ENCODE measurements at regions not wholly inside any gene's neighbourhood (a gene's known extent, or its start where the extent isn't known, plus 50 kb on each side); places are given as distances from the start of the nearest gene placed in this dataset.
A peak's percentile ranks its signal among the peaks of the same experiment; 100 is the strongest.

- ATAC-seq (ENCODE audit: insufficient number of reproducible peaks, low FRiP score, low read depth) = no peak
- no peak overlapping the region for H3K4me3 ChIP-seq
- no peaks in the 10 kb centered on the region for H3K27me3 ChIP-seq (replicated peaks; ENCODE audit: insufficient read depth)
- no peak for DNase-seq (ENCODE audit: low spot score)
- H3K4me1 ChIP-seq (ENCODE audit: control insufficient read depth in 1 of 2, low read depth in 2 of 2) = no peaks in the 10 kb centered on the region
- H3K36me3 ChIP-seq = no peaks in the 10 kb centered on the region
- TF ChIP-seq CTCF (IDR thresholded peaks at IDR 0.05) = no peak
- peaks cover 19% of the 10 kb centered on the region for H3K9me3 ChIP-seq
- no peak overlapping the region for H3K27ac ChIP-seq
These were observed 894.5 kb upstream of the ALCAM start for GRCh38 chr3:104472221-104472620.

GRCh38 chr3:104474011-104474410, 892.7 kb upstream of the ALCAM start:
- no peak for TF ChIP-seq CTCF (IDR thresholded peaks at IDR 0.05)
- DNase-seq (ENCODE audit: low spot score) = no peak
- H3K9me3 ChIP-seq = peaks cover 19% of the 10 kb centered on the region

GRCh38 chr3:104503022-104503421, 863.7 kb upstream of the ALCAM start:
- DNase-seq (ENCODE audit: low spot score) = no peak
- Histone ChIP-seq H3K27me3 (replicated peaks; ENCODE audit: insufficient read depth) (no peaks in the 10 kb centered on the region), H3K4me3 (no peak overlapping the region), H3K4me1 (ENCODE audit: control insufficient read depth in 1 of 2, low read depth in 2 of 2) (peaks cover 6 to 15% of the 10 kb centered on the region in 2 donors), H3K9me3 (no peaks in the 10 kb centered on the region), H3K27ac (no peak overlapping the region), H3K36me3 (no peaks in the 10 kb centered on the region)
- no peak for ATAC-seq (ENCODE audit: insufficient number of reproducible peaks, low FRiP score, low read depth)
- TF ChIP-seq CTCF (IDR thresholded peaks at IDR 0.05) = no peak

More at GRCh38 chr3:104474011-104474410, 892.7 kb upstream of the ALCAM start:
- Histone ChIP-seq H3K4me3 (no peak overlapping the region), H3K36me3 (no peaks in the 10 kb centered on the region), H3K27ac (no peak overlapping the region), H3K4me1 (ENCODE audit: control insufficient read depth in 1 of 2, low read depth in 2 of 2) (no peaks in the 10 kb centered on the region), H3K27me3 (replicated peaks; ENCODE audit: insufficient read depth) (no peaks in the 10 kb centered on the region)
- no peak for ATAC-seq (ENCODE audit: insufficient number of reproducible peaks, low FRiP score, low read depth)

GRCh38 chr3:104510131-104510849, 856.4 kb upstream of the ALCAM start:
- TF ChIP-seq CTCF (IDR thresholded peaks at IDR 0.05) = no peak
- Histone ChIP-seq H3K36me3 (no peaks in the 10 kb centered on the region), H3K4me3 (no peak overlapping the region), H3K9me3 (no peaks in the 10 kb centered on the region), H3K4me1 (ENCODE audit: control insufficient read depth in 1 of 2, low read depth in 2 of 2) (peaks cover 7 to 9% of the 10 kb centered on the region in 2 donors), H3K27me3 (replicated peaks; ENCODE audit: insufficient read depth) (no peaks in the 10 kb centered on the region), H3K27ac (peak overlapping the region; percentile 44)
- ATAC-seq (ENCODE audit: insufficient number of reproducible peaks, low FRiP score, low read depth) (no peak), DNase-seq (ENCODE audit: low spot score) (no peak)

GRCh38 chr3:104514371-104514770, 852.3 kb upstream of the ALCAM start:
- TF ChIP-seq CTCF (IDR thresholded peaks at IDR 0.05) = no peak
- Histone ChIP-seq H3K36me3 (no peaks in the 10 kb centered on the region), H3K4me3 (no peak overlapping the region), H3K27ac (no peak overlapping the region), H3K27me3 (replicated peaks; ENCODE audit: insufficient read depth) (no peaks in the 10 kb centered on the region), H3K9me3 (no peaks in the 10 kb centered on the region), H3K4me1 (ENCODE audit: control insufficient read depth in 1 of 2, low read depth in 2 of 2) (peaks cover 7 to 11% of the 10 kb centered on the region in 2 donors)
- ATAC-seq (ENCODE audit: insufficient number of reproducible peaks, low FRiP score, low read depth) (no peak), DNase-seq (ENCODE audit: low spot score) (no peak)

Measured in thoracic aorta (tissue), 2 donors.